HL-60 (cell line): ENCODE measurements at regions not wholly inside any gene's neighbourhood (a gene's known extent, or its start where the extent isn't known, plus 50 kb on each side); places are given as distances from the start of the nearest gene placed in this dataset.

Experiments used
- CTCF ChIP-seq: IDR thresholded peaks from one replicate; pipeline ENCODE4 v1.5.1; 2011; ENCODE audit warnings: low read length, control low read depth, inconsistent platforms; ENCODE audit not compliant: insufficient read depth
- GABPA ChIP-seq: IDR thresholded peaks from 2 replicates; pipeline ENCODE4 v1.6.1; 2012; ENCODE audit warnings: low read depth
- REST ChIP-seq: IDR thresholded peaks from 2 replicates; pipeline ENCODE4 v1.6.1; 2012; ENCODE audit warnings: low read depth; ENCODE audit not compliant: insufficient replicate concordance

- no peak for TF ChIP-seq CTCF
- no peak for TF ChIP-seq REST
- no peak for TF ChIP-seq GABPA
These were observed 196.6 kb upstream of the BCL6 start for GRCh38 chr3:187941848-187942194.
